ENCODE measurements at regions not wholly inside any gene's neighbourhood (a gene's known extent, or its start where the extent isn't known, plus 50 kb on each side); places are given as distances from the start of the nearest gene placed in this dataset.

GRCh38 chr4:69030326-69030725 lies 65.9 kb upstream of the UGT2B7 start:
- in situ Hi-C loops (cut with HindIII; ENCODE audit: extremely low pct_ligation_motif_present, low pct_unique_long_range_greater_than_20kb), result no loop called here
- TF ChIP-seq CEBPB (IDR thresholded peaks at IDR 0.05; ENCODE audit: borderline replicate concordance, low read depth, low read length), result peak; percentile 18; the same call in 1 of the 2 replicates
- no peak for TF ChIP-seq ZNF558 (CRISPR knock-in tag; IDR thresholded peaks at IDR 0.05; ENCODE audit: borderline replicate concordance)
- TF ChIP-seq ARNT (IDR thresholded peaks at IDR 0.05), result no peak
- Histone ChIP-seq H2AFZ (ENCODE audit: low read length) (no peak overlapping the region), H3K79me2 (ENCODE audit: insufficient read depth, low read length) (no peaks in the 10 kb centered on the region), H3K9me3 (ENCODE audit: low read length) (no peaks in the 10 kb centered on the region; the same call in 1 of the 2 replicates), H3K4me3 (replicated peaks in 1 of 3; ENCODE audit: insufficient read depth in 1 of 3, low read depth in 2 of 3, low read length in 3 of 3) (no peak overlapping the region), H3K27me3 (ENCODE audit: control insufficient read depth in 1 of 2, insufficient read depth in 2 of 2, low read length in 2 of 2) (no peaks in the 10 kb centered on the region), H3K4me2 (ENCODE audit: low read depth, low read length) (no peak overlapping the region), H3K4me1 (ENCODE audit: insufficient read depth, low read length) (peaks cover 19% of the 10 kb centered on the region), H3K9ac (ENCODE audit: insufficient read depth, low read depth, low read length) (no peak overlapping the region), H3K36me3 (replicated peaks in 1 of 2; ENCODE audit: control insufficient read depth in 1 of 2, insufficient read depth in 2 of 2, low read length in 2 of 2) (no peaks in the 10 kb centered on the region), H4K20me1 (ENCODE audit: insufficient read depth, low read length) (no peaks in the 10 kb centered on the region), H3K27ac (ENCODE audit: extremely low read length, insufficient read depth, low read length) (no peak overlapping the region)
- POLR2A ChIA-PET, result no interaction called here
- intact Hi-C loops (cut with micrococcal nuclease; ENCODE audit: unreplicated experiment), result no loop called here
- BruUV-seq (replicated peaks), result no TSS peak
- DNase-seq (ENCODE audit: low spot score), result no peak
- no peak for ATAC-seq
- FAIRE-seq, result no peak
- WGBS (ENCODE audit: low lambda C conversion rate), result 95% methylated on average over 4 of the region's 4 CpGs
- CTCF ChIA-PET (ENCODE audit: low intra/inter-chr PET ratio, low total read pairs), result no interaction called here

GRCh38 chr4:69032847-69033638 lies 63.2 kb upstream of the UGT2B7 start:
- no peak for FAIRE-seq
- in situ Hi-C loops (cut with HindIII; ENCODE audit: extremely low pct_ligation_motif_present, low pct_unique_long_range_greater_than_20kb), result no loop called here
- peak; percentile 47; the same call in 1 of the 3 replicates for ATAC-seq
- BruUV-seq (replicated peaks), result no TSS peak
- Histone ChIP-seq H3K4me1 (ENCODE audit: insufficient read depth, low read length) (no peaks in the 10 kb centered on the region), H3K27ac (ENCODE audit: extremely low read length, insufficient read depth, low read length) (no peak overlapping the region), H3K9me3 (ENCODE audit: low read length) (no peaks in the 10 kb centered on the region; the same call in 1 of the 2 replicates), H3K9ac (ENCODE audit: insufficient read depth, low read depth, low read length) (no peak overlapping the region), H3K4me2 (ENCODE audit: low read depth, low read length) (no peak overlapping the region), H4K20me1 (ENCODE audit: insufficient read depth, low read length) (no peaks in the 10 kb centered on the region), H2AFZ (ENCODE audit: low read length) (no peak overlapping the region), H3K79me2 (ENCODE audit: insufficient read depth, low read length) (no peaks in the 10 kb centered on the region), H3K36me3 (replicated peaks in 1 of 2; ENCODE audit: control insufficient read depth in 1 of 2, insufficient read depth in 2 of 2, low read length in 2 of 2) (no peaks in the 10 kb centered on the region), H3K4me3 (replicated peaks in 1 of 3; ENCODE audit: insufficient read depth in 1 of 3, low read depth in 2 of 3, low read length in 3 of 3) (no peak overlapping the region), H3K27me3 (ENCODE audit: control insufficient read depth in 1 of 2, insufficient read depth in 2 of 2, low read length in 2 of 2) (no peaks in the 10 kb centered on the region)
- POLR2A ChIA-PET, result no interaction called here
- 55% methylated on average over 2 of the region's 2 CpGs for WGBS (ENCODE audit: low lambda C conversion rate)
- CTCF ChIA-PET (ENCODE audit: low intra/inter-chr PET ratio, low total read pairs), result no interaction called here
- peak; percentile 72 for DNase-seq (ENCODE audit: low spot score)
- intact Hi-C loops (cut with micrococcal nuclease; ENCODE audit: unreplicated experiment), result no loop called here
- TF ChIP-seq FOXP1 (IDR thresholded peaks at IDR 0.05), result no peak
- TF ChIP-seq FOXP1 (CRISPR knock-in tag; IDR thresholded peaks at IDR 0.05), result 0 out of 2 replicates have a peak, but pooled peaks have one; percentile 17
- no peak for TF ChIP-seq HOXA3 (CRISPR knock-in tag; IDR thresholded peaks at IDR 0.05)
- TF ChIP-seq GATAD2A (CRISPR knock-in tag; IDR thresholded peaks at IDR 0.05), result peak; percentile 67
- TF ChIP-seq HMG20A (CRISPR knock-in tag; IDR thresholded peaks at IDR 0.05; ENCODE audit: borderline replicate concordance), result peak; percentile 38; the same call in 1 of the 2 replicates
- TF ChIP-seq SOX13 (IDR thresholded peaks at IDR 0.05), result no peak
- TF ChIP-seq SOX13 (CRISPR knock-in tag; conservative IDR thresholded peaks at IDR 0.05 in 1 of 2, IDR thresholded peaks at IDR 0.05 in 1 of 2), result 0 out of 4 replicates have a peak, but pooled peaks of 1 of the 2 experiments have one; percentile 34
- TF ChIP-seq CEBPG (CRISPR knock-in tag; IDR thresholded peaks at IDR 0.05), result peak; percentile 38
- TF ChIP-seq MAFK (conservative IDR thresholded peaks at IDR 0.05 in 1 of 2, IDR thresholded peaks at IDR 0.05 in 1 of 2; ENCODE audit: low read length in 2 of 2), result no peak
- TF ChIP-seq HNRNPL (IDR thresholded peaks at IDR 0.05; ENCODE audit: low read depth, low read length), result no peak
- TF ChIP-seq ZNF3 (CRISPR knock-in tag; IDR thresholded peaks at IDR 0.05), result no peak
- TF ChIP-seq ZNF781 (CRISPR knock-in tag; IDR thresholded peaks at IDR 0.05; ENCODE audit: borderline replicate concordance, not compliant biosample characterization), result no peak
- peak; percentile 59 for TF ChIP-seq FOXA3 (CRISPR knock-in tag; IDR thresholded peaks at IDR 0.05)
- no peak for TF ChIP-seq ZFP82 (CRISPR knock-in tag; IDR thresholded peaks at IDR 0.05; ENCODE audit: borderline replicate concordance)
- TF ChIP-seq ZNF644 (CRISPR knock-in tag; IDR thresholded peaks at IDR 0.05; ENCODE audit: low read depth), result 0 out of 2 replicates have a peak, but pooled peaks have one; percentile 22
- TF ChIP-seq ZNF12 (CRISPR knock-in tag; IDR thresholded peaks at IDR 0.05), result peak; percentile 21; the same call in 1 of the 2 replicates
- TF ChIP-seq THAP11 (CRISPR knock-in tag; IDR thresholded peaks at IDR 0.05), result no peak
- TF ChIP-seq HOMEZ (CRISPR knock-in tag; IDR thresholded peaks at IDR 0.05; ENCODE audit: low read depth), result peak; percentile 76; the same call in 1 of the 2 replicates

All from HepG2 (cell line).